Left ventricle myocardium inferior (tissue), 1 donor: ENCODE measurements at regions not wholly inside any gene's neighbourhood (a gene's known extent, or its start where the extent isn't known, plus 50 kb on each side); places are given as distances from the start of the nearest gene placed in this dataset.

Experiments
- DNase-seq: peaks from one replicate; pipeline ENCODE4 v3.0.0-alpha.2; 2020
- H3K27ac ChIP-seq: fragments of 200-600 bp; replicated peaks from 2 replicates; pipeline ENCODE4 v1.8.0; 2021
- H3K27me3 ChIP-seq: fragments of 200-600 bp; 2 replicates; pipeline ENCODE4 v1.8.0; 2021; ENCODE audit warnings: low read depth
- H3K36me3 ChIP-seq: fragments of 200-600 bp; 2 replicates; pipeline ENCODE4 v1.8.0; 2021
- H3K4me1 ChIP-seq: fragments of 200-600 bp; 2 replicates; pipeline ENCODE4 v1.8.0; 2021
- H3K4me3 ChIP-seq: fragments of 200-600 bp; 2 replicates; pipeline ENCODE4 v1.8.0; 2021; ENCODE audit warnings: mild to moderate bottlenecking, moderate library complexity
- H3K9me3 ChIP-seq: fragments of 200-600 bp; replicated peaks from 2 replicates; pipeline ENCODE4 v1.8.0; 2021
- intact Hi-C: fragments of 100-400 bp; cut with micrococcal nuclease; formaldehyde crosslinking; loops from one replicate; pipeline ENCODE4 v1.11.0; 2022
- TF ChIP-seq, protein P1 (sequence below): fragments of 200-600 bp; IDR thresholded peaks from 2 replicates; pipeline ENCODE4 v1.8.0; 2021; ENCODE audit warnings: antibody characterized with exemption, mild to moderate bottlenecking, borderline replicate concordance
- donor health status: DM: no; HTN: yes; CAD: no; lungs with severe emphysema.

- H3K27me3 ChIP-seq = no peaks in the 10 kb centered on the region
- TF ChIP-seq, protein P1, sequence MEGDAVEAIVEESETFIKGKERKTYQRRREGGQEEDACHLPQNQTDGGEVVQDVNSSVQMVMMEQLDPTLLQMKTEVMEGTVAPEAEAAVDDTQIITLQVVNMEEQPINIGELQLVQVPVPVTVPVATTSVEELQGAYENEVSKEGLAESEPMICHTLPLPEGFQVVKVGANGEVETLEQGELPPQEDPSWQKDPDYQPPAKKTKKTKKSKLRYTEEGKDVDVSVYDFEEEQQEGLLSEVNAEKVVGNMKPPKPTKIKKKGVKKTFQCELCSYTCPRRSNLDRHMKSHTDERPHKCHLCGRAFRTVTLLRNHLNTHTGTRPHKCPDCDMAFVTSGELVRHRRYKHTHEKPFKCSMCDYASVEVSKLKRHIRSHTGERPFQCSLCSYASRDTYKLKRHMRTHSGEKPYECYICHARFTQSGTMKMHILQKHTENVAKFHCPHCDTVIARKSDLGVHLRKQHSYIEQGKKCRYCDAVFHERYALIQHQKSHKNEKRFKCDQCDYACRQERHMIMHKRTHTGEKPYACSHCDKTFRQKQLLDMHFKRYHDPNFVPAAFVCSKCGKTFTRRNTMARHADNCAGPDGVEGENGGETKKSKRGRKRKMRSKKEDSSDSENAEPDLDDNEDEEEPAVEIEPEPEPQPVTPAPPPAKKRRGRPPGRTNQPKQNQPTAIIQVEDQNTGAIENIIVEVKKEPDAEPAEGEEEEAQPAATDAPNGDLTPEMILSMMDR = no peak
- H3K36me3 ChIP-seq = no peaks in the 10 kb centered on the region
- intact Hi-C loops = no loop called here
- DNase-seq = no peak
- no peak overlapping the region for H3K27ac ChIP-seq
- no peaks in the 10 kb centered on the region for H3K9me3 ChIP-seq
- H3K4me1 ChIP-seq = no peaks in the 10 kb centered on the region
- H3K4me3 ChIP-seq = no peak overlapping the region
Observed at GRCh38 chr15:56868170-56868569, 50.3 kb upstream of the TCF12 start.

- no peak for DNase-seq
- H3K36me3 ChIP-seq = no peaks in the 10 kb centered on the region
- no peak overlapping the region for H3K4me3 ChIP-seq
- H3K4me1 ChIP-seq = no peaks in the 10 kb centered on the region
- intact Hi-C loops = no loop called here
- TF ChIP-seq, protein P1 = no peak
- no peaks in the 10 kb centered on the region for H3K9me3 ChIP-seq
- H3K27me3 ChIP-seq = no peaks in the 10 kb centered on the region
- no peak overlapping the region for H3K27ac ChIP-seq
Observed at GRCh38 chr15:56866803-56867202, 51.6 kb upstream of the TCF12 start.

- no peaks in the 10 kb centered on the region for H3K4me1 ChIP-seq
- peaks cover 4% of the 10 kb centered on the region for H3K36me3 ChIP-seq
- no peak overlapping the region for H3K4me3 ChIP-seq
- no peak for DNase-seq
- no peaks in the 10 kb centered on the region for H3K9me3 ChIP-seq
- intact Hi-C loops = no loop called here
- H3K27me3 ChIP-seq = no peaks in the 10 kb centered on the region
- TF ChIP-seq, protein P1 = no peak
- H3K27ac ChIP-seq = no peak overlapping the region
Observed at GRCh38 chr15:56857828-56858227, 60.6 kb upstream of the TCF12 start.

- Histone ChIP-seq H3K27ac (no peak overlapping the region), H3K4me3 (no peak overlapping the region), H3K36me3 (peaks cover 4% of the 10 kb centered on the region), H3K4me1 (no peaks in the 10 kb centered on the region), H3K27me3 (no peaks in the 10 kb centered on the region), H3K9me3 (no peaks in the 10 kb centered on the region)
- intact Hi-C loops = no loop called here
- TF ChIP-seq, protein P1 = no peak
- no peak for DNase-seq
Observed at GRCh38 chr15:56856934-56857333, 61.5 kb upstream of the TCF12 start.

DNA sequence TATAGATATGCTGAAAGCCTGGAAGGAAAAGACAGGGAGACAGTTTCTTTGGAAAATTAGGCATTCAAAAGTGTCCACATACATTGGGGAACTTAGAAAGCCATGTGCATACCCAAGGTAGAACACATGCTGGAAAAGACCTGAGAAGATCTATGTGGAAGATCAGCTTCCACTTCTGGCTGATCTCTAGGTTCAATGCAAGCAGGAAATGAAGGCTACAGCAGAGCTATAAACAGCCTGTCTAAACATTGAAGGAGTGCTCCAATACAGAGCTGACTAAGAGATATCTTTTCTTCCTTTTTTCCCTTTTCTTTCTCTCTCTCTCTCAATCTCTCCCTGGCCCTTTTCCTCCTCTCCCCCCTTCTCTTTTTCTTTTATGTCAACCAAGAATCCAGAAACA lies 73.6 kb upstream of the TCF12 start:
- Histone ChIP-seq H3K9me3 (no peaks in the 10 kb centered on the region), H3K4me3 (no peak overlapping the region), H3K36me3 (peaks cover 10% of the 10 kb centered on the region), H3K4me1 (no peaks in the 10 kb centered on the region), H3K27me3 (no peaks in the 10 kb centered on the region), H3K27ac (no peak overlapping the region)
- no peak for DNase-seq
- intact Hi-C loops = no loop called here
- TF ChIP-seq, protein P1 = no peak

- intact Hi-C loops = no loop called here
- H3K9me3 ChIP-seq = no peaks in the 10 kb centered on the region
- DNase-seq = no peak
- H3K27ac ChIP-seq = no peak overlapping the region
- H3K4me1 ChIP-seq = no peaks in the 10 kb centered on the region
- no peak overlapping the region for H3K4me3 ChIP-seq
- TF ChIP-seq, protein P1 = no peak
- H3K27me3 ChIP-seq = no peaks in the 10 kb centered on the region
- peaks cover 7% of the 10 kb centered on the region for H3K36me3 ChIP-seq
Observed at GRCh38 chr15:56844471-56844870, 74.0 kb upstream of the TCF12 start.
